ENCODE measurements at regions not wholly inside any gene's neighbourhood (a gene's known extent, or its start where the extent isn't known, plus 50 kb on each side); places are given as distances from the start of the nearest gene placed in this dataset.

DNA sequence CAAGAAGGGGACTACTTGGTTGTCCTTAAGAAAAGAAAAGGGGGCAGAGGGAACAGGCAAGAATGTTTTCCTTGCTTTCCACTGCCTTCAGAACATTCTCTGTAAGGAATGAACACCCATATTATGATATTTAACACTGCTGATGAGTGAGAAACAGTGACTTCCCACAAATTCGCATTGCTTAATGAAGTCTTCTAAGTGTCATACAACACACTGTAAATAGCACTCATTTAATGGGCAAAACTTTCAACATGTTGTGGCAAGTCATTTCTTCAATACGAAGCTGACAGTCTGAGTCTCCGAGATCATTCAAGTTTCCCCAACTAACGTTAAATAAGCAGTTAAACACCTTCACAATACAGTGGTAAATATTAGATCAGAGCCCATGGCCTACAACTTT is 464.4 kb downstream of the SHQ1 start (continued):
- TF ChIP-seq, protein P1, sequence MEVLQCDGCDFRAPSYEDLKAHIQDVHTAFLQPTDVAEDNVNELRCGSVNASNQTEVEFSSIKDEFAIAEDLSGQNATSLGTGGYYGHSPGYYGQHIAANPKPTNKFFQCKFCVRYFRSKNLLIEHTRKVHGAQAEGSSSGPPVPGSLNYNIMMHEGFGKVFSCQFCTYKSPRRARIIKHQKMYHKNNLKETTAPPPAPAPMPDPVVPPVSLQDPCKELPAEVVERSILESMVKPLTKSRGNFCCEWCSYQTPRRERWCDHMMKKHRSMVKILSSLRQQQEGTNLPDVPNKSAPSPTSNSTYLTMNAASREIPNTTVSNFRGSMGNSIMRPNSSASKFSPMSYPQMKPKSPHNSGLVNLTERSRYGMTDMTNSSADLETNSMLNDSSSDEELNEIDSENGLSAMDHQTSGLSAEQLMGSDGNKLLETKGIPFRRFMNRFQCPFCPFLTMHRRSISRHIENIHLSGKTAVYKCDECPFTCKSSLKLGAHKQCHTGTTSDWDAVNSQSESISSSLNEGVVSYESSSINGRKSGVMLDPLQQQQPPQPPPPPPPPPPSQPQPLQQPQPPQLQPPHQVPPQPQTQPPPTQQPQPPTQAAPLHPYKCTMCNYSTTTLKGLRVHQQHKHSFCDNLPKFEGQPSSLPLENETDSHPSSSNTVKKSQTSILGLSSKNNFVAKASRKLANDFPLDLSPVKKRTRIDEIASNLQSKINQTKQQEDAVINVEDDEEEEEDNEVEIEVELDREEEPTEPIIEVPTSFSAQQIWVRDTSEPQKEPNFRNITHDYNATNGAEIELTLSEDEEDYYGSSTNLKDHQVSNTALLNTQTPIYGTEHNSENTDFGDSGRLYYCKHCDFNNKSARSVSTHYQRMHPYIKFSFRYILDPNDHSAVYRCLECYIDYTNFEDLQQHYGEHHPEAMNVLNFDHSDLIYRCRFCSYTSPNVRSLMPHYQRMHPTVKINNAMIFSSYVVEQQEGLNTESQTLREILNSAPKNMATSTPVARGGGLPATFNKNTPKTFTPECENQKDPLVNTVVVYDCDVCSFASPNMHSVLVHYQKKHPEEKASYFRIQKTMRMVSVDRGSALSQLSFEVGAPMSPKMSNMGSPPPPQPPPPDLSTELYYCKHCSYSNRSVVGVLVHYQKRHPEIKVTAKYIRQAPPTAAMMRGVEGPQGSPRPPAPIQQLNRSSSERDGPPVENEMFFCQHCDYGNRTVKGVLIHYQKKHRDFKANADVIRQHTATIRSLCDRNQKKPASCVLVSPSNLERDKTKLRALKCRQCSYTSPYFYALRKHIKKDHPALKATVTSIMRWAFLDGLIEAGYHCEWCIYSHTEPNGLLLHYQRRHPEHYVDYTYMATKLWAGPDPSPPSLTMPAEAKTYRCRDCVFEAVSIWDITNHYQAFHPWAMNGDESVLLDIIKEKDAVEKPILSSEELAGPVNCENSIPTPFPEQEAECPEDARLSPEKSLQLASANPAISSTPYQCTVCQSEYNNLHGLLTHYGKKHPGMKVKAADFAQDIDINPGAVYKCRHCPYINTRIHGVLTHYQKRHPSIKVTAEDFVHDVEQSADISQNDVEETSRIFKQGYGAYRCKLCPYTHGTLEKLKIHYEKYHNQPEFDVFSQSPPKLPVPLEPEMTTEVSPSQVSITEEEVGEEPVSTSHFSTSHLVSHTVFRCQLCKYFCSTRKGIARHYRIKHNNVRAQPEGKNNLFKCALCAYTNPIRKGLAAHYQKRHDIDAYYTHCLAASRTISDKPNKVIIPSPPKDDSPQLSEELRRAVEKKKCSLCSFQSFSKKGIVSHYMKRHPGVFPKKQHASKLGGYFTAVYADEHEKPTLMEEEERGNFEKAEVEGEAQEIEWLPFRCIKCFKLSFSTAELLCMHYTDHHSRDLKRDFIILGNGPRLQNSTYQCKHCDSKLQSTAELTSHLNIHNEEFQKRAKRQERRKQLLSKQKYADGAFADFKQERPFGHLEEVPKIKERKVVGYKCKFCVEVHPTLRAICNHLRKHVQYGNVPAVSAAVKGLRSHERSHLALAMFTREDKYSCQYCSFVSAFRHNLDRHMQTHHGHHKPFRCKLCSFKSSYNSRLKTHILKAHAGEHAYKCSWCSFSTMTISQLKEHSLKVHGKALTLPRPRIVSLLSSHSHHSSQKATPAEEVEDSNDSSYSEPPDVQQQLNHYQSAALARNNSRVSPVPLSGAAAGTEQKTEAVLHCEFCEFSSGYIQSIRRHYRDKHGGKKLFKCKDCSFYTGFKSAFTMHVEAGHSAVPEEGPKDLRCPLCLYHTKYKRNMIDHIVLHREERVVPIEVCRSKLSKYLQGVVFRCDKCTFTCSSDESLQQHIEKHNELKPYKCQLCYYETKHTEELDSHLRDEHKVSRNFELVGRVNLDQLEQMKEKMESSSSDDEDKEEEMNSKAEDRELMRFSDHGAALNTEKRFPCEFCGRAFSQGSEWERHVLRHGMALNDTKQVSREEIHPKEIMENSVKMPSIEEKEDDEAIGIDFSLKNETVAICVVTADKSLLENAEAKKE (CRISPR knock-in tag; IDR thresholded peaks at IDR 0.05), result no peak
- TF ChIP-seq JUNB (IDR thresholded peaks at IDR 0.05; ENCODE audit: unreplicated experiment), result no peak

DNA sequence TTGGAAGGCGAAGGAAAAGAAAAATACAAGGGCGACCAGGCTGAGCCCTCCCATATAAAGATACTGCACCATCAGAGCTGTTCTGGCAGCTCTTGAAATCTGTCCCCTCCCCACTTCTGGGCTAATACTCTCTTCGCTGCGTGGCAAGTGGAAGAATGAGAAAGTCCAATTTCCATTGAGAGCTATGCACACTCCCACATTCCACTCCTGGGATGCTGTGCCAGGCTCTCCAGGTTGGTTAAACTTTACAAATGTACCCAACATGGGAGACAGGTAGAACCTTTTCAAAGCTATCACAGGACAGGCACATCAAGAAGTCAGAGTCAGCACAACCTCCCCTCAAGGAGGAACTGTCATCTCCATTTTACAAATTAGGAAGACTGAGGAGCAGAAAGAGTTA is 465.0 kb downstream of the SHQ1 start:
- peaks cover 94% of the 10 kb centered on the region for H3K4me1 Mint-ChIP-seq
- peaks cover 12% of the 10 kb centered on the region for H3K36me3 Mint-ChIP-seq (ENCODE audit: low read depth)
- no peak overlapping the region for H3K4me3 ChIP-seq
- H3K4me2 ChIP-seq, result peak overlapping the region; percentile 58
- no peak for DNase-seq (ENCODE audit: low spot score)
- no peak for ATAC-seq
- H3K9me2 ChIP-seq (ENCODE audit: insufficient read depth), result no peaks in the 10 kb centered on the region
- H3K79me2 ChIP-seq (replicated peaks; ENCODE audit: insufficient read depth), result peaks cover 100% of the 10 kb centered on the region
- no peak overlapping the region for H2AFZ ChIP-seq
- no peaks in the 10 kb centered on the region for H3K9me3 Mint-ChIP-seq
- 0 out of 2 replicates have a peak, but pooled peaks cover 2% of the 10 kb centered on the region for H3F3A ChIP-seq (replicated peaks; ENCODE audit: low read depth)
- H3K4me3 Mint-ChIP-seq, result no peak overlapping the region
- H4K20me1 ChIP-seq (replicated peaks; ENCODE audit: insufficient read depth), result peaks cover 36% of the 10 kb centered on the region; the same call in 1 of the 2 replicates
- no peak overlapping the region for H3K27ac ChIP-seq (ENCODE audit: low read depth)
- H3K27ac Mint-ChIP-seq, result no peak overlapping the region
- 0 out of 2 replicates have a peak, but pooled peaks cover under 1% of the 10 kb centered on the region for H3K36me3 ChIP-seq (ENCODE audit: insufficient read depth)
- H3K27me3 Mint-ChIP-seq (ENCODE audit: insufficient read depth, low read depth, poor library complexity), result no peaks in the 10 kb centered on the region
- H3K27me3 ChIP-seq (ENCODE audit: insufficient read depth), result no peaks in the 10 kb centered on the region
- peaks cover 100% of the 10 kb centered on the region for H3K4me1 ChIP-seq (ENCODE audit: insufficient read depth)
- TF ChIP-seq NANOG (IDR thresholded peaks at IDR 0.05; ENCODE audit: borderline replicate concordance) (no peak), ZNF114 (CRISPR knock-in tag; IDR thresholded peaks at IDR 0.05) (no peak), EZH2 (IDR thresholded peaks at IDR 0.05; ENCODE audit: low read depth, unreplicated experiment) (no peak), ZNF331 (CRISPR knock-in tag; IDR thresholded peaks at IDR 0.05; ENCODE audit: low read depth) (no peak), STAT1 (IDR thresholded peaks at IDR 0.05; ENCODE audit: unreplicated experiment) (no peak)
- TF ChIP-seq, protein P2, sequence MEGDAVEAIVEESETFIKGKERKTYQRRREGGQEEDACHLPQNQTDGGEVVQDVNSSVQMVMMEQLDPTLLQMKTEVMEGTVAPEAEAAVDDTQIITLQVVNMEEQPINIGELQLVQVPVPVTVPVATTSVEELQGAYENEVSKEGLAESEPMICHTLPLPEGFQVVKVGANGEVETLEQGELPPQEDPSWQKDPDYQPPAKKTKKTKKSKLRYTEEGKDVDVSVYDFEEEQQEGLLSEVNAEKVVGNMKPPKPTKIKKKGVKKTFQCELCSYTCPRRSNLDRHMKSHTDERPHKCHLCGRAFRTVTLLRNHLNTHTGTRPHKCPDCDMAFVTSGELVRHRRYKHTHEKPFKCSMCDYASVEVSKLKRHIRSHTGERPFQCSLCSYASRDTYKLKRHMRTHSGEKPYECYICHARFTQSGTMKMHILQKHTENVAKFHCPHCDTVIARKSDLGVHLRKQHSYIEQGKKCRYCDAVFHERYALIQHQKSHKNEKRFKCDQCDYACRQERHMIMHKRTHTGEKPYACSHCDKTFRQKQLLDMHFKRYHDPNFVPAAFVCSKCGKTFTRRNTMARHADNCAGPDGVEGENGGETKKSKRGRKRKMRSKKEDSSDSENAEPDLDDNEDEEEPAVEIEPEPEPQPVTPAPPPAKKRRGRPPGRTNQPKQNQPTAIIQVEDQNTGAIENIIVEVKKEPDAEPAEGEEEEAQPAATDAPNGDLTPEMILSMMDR (conservative IDR thresholded peaks at IDR 0.05; ENCODE audit: low read depth in 2 of 2), result no peak
- TF ChIP-seq, protein P3, sequence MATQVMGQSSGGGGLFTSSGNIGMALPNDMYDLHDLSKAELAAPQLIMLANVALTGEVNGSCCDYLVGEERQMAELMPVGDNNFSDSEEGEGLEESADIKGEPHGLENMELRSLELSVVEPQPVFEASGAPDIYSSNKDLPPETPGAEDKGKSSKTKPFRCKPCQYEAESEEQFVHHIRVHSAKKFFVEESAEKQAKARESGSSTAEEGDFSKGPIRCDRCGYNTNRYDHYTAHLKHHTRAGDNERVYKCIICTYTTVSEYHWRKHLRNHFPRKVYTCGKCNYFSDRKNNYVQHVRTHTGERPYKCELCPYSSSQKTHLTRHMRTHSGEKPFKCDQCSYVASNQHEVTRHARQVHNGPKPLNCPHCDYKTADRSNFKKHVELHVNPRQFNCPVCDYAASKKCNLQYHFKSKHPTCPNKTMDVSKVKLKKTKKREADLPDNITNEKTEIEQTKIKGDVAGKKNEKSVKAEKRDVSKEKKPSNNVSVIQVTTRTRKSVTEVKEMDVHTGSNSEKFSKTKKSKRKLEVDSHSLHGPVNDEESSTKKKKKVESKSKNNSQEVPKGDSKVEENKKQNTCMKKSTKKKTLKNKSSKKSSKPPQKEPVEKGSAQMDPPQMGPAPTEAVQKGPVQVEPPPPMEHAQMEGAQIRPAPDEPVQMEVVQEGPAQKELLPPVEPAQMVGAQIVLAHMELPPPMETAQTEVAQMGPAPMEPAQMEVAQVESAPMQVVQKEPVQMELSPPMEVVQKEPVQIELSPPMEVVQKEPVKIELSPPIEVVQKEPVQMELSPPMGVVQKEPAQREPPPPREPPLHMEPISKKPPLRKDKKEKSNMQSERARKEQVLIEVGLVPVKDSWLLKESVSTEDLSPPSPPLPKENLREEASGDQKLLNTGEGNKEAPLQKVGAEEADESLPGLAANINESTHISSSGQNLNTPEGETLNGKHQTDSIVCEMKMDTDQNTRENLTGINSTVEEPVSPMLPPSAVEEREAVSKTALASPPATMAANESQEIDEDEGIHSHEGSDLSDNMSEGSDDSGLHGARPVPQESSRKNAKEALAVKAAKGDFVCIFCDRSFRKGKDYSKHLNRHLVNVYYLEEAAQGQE (IDR thresholded peaks at IDR 0.05; ENCODE audit: unreplicated experiment), result no peak
